GM18907 (cell line): ENCODE measurements at regions not wholly inside any gene's neighbourhood (a gene's known extent, or its start where the extent isn't known, plus 50 kb on each side); places are given as distances from the start of the nearest gene placed in this dataset.

Experiments
- ATAC-seq: cut with Tn5 transposase; IDR thresholded peaks from one replicate; pipeline ENCODE4 v1.9.1; 2021; ENCODE audit warnings: mild to moderate bottlenecking, moderate library complexity; ENCODE audit not compliant: unreplicated experiment

DNA sequence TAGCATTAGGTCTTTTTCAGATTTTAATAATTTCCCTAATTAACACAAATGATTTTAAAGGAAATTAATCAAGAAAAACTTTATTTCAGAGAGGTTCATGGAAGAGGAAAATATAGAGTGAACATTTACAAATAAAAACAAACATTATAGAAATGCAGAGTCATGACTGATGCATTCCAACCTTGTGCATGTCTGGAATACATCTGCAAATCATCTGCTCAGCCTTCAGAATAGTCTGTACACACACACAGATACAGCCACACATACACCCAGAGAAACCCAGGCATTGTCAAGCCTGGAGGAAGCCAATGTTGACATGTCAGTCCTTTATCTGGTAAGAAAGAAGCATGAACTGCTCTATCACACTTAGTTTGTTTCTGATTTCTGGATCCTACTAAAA is 61.3 kb upstream of the NFKB1 start:
- ATAC-seq, result no peak

DNA sequence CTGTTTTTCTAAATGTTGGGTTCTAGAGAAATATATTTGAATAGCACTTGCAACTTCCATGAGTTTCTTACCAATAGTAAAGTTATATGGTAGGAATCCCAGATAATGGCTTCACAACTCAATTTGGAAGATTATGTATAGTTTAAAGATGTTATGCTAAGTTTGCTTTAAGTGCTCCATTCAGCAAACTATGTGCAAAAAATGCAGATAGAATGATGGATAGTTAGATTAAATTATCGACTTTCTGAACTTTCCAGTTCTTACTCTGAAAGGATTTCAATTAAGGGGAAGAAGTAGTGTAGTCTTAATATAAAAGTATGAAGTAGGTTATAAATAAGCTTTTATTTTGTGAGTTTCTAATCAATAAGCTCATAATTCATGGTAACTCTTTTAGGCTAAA is 60.7 kb upstream of the NFKB1 start:
- no peak for ATAC-seq

DNA sequence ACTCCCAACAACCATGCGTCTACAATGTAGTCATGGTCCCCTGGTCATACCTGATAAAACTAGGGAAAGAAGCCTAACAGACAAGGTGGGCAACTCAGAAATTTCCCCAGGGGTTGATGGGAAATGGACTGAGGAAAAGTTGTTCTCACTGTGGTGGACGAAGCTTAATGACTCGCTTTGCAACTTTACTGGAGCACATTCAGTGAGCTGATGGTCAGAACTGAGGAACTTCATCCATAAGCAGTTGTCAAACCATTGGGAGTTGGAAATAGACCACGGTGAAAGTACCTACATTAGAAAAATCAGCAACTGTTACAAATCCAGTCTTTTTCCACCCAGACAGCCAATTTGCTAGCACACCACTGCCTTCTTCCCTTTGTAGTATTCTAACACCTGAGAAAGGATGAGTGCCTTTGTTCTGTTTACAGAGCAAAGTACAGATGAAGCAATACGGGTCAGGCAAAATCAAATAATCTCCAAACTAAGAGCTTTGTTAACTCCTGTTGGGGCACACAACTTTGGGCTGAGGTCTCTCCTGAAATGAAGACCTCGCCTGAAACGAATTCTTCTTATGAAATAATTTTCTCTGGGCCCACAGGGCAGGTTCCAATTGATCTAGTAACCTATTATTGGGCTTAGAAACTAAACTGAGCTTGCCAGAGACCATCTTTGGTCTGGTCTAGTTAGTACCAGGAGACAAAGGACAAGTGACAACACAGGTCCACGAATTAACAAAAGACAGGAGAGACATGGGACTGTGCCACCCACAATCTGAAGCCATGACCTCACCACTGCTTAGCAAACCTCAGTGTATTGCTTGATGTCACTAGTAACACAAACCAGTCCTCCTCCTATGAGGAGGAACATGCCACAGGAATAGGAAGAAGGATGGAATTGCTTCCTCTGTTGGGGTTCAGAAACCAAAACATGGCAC is 58.9 kb upstream of the NFKB1 start:
- no peak for ATAC-seq

DNA sequence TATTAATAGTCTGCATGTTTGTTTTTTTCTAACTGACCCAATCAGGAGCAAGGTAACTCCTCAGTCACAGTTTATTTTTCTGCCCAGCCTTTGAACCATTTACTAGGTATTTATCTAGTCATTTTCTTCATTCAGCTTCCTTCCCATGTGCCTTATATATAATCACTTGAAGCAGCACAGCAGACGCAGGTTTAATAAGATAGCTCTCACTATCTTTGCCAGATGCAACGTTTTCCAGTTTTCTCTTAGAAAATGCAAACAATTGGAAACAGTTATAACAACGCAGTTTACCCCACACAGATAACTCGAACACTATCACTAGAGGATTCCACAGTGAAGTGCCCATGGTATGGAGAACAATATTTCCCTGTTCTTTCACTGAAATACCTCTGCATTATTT is 56.4 kb upstream of the NFKB1 start:
- ATAC-seq, result no peak

DNA sequence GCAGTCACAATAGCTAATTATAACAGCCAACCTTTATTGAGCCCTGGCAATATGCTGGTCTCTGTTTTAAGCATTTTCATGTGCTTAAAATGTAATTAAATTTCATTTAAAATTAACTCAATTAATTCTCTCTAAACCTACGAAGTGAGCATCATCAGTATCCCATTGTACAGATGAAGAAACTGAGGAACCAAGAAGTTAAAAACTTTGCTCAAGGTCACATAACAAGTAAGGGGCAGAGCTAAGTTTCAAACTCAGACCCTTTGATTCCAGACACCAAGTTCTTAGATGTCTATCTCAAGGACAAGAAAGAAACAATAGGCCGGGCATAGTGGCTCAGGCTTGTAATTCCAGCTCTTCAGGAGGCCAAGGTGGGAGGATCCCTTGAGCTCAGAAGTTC is 55.9 kb upstream of the NFKB1 start:
- ATAC-seq, result no peak

DNA sequence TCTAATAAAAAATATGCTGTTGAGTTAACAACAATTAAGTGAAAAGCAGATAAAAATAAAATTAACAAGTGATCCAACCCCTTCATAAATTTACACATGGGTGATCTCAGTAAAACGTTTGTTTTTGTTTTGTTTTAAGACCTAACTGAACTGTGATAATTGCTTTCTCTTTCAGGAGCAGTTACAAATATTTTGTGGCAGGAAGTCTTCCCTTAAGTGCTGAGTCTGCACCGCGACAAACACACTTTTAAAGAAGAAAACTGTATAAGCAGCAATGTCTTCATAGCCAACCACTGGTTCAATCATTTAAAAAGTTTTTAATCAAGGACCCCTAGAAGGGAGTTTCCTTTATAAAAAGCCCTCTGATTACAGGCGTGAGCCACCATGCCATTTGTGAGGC is 53.7 kb upstream of the NFKB1 start:
- peak; percentile 41 for ATAC-seq

DNA sequence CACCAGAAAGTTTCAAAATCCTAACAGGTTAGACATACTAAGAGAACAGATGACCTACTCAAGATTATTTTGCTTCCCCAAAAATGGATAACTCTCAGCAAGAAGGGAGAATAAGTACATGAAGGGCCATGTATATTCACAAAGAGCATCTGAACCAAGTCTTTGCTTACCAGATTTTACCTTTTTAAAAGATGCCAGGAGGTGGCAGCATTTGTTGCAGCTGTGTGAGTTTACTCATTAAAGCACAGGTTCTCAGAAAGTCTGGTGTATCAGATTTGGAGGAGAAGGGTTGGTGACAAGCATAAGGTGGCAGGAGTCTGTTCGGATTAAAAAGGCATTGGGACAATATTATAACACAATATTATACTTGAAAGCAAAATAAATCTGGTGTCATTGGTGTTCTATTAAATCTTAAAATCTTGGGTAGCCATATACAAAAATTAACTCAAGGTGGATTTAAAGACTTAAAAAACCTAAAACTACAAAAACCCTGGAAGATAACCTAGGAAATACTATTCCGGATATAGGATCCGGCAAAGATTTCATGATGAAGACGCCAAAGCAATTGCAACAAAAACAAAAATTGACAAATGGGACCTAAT is 51.3 kb upstream of the NFKB1 start:
- ATAC-seq, result peak; percentile 77

DNA sequence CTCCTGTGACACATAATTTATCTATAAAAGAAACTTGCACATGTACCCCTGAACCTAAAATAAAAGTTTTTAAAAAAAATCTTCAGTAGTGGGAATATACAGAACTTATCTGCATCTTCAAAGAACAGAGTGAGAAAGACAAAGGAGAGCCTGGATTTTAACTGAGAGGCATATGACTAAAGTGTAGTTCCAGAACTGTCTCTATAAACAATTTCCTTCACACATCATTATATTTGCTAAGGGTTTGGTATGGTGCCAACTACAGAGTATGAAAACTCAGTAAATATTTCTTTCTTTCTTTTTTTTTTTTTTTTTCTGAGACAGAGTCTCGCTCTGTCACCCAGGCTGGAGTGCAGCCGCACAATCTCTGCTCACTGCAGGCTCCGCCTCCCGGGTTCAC is 49.9 kb upstream of the NFKB1 start:
- ATAC-seq, result no peak
